ENCODE measurements at regions not wholly inside any gene's neighbourhood (a gene's known extent, or its start where the extent isn't known, plus 50 kb on each side); places are given as distances from the start of the nearest gene placed in this dataset.
"Not testable (repeated sequence)": the region's sequence is repeated elsewhere in the genome, so short reads cannot be mapped to it uniquely, and the experiment has no call there.

DNA sequence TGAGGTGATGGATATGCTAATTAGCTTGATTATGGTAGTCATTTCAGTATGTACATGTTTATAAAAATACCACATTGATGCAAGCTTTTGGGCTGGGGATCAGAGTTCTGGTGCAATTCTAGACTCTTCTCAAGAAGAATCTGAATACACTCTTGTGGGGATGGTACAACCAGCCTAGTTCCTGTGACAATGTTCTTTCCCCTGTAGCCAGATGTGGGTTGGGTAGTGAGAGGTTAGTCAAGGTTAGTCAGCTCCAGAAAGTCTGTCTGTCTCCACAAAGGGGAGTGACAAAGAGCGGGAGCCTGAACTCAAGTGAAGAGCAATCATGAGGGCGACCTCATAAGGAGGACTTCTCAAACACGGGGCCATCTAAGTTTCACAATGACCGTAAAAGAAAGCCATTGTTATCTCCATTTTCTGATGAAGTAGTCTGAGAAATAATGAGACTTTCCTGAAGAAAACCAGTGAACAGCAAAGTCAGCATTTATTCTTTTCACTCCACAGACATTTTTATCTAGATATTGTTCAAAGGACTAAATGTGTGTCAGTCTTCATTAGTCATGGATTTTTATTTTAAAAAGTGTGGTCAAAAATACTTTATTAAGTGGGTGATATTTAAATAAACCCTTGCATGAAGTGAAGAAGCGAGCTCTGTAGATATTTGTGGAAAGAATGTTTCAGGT is 209.5 kb downstream of the SPATA31A6 start:
- TF ChIP-seq CTCF, POLR2A (IDR thresholded peaks at IDR 0.05): not testable (repeated sequence)

Data from esophagus squamous epithelium (tissue), 4 donors.